Activated T-cell treated with anti-CD3 and anti-CD28 coated beads, Interleukin-2, amount 50 U/mL, for 4 hours (primary cell): ENCODE measurements at regions not wholly inside any gene's neighbourhood (a gene's known extent, or its start where the extent isn't known, plus 50 kb on each side); places are given as distances from the start of the nearest gene placed in this dataset.

ENCODE experiments used
- ATAC-seq, 2 donors: fragments of 200-7000 bp; cut with Tn5 transposase; one replicate each; pipeline ENCODE4 v1.10.0; 2021
- DNase-seq: peaks from one replicate; pipeline ENCODE4 v3.0.0-alpha.2; 2020
- H3K27me3 Mint-ChIP-seq: one replicate; pipeline ENCODE4 v1.8.0; 2021; ENCODE audit warnings: low read depth, mixed read lengths
- H3K36me3 Mint-ChIP-seq: one replicate; pipeline ENCODE4 v1.8.0; 2022; ENCODE audit warnings: mixed read lengths; ENCODE audit not compliant: insufficient read depth
- H3K4me1 Mint-ChIP-seq: one replicate; pipeline ENCODE4 v1.8.0; 2021; ENCODE audit warnings: low read depth, mixed read lengths
- H3K4me3 Mint-ChIP-seq: one replicate; pipeline ENCODE4 v1.8.0; 2021; ENCODE audit warnings: mild to moderate bottlenecking, moderate library complexity, mixed read lengths
- H3K9me3 Mint-ChIP-seq: one replicate; pipeline ENCODE4 v1.8.0; 2021; ENCODE audit warnings: mixed read lengths

DNA sequence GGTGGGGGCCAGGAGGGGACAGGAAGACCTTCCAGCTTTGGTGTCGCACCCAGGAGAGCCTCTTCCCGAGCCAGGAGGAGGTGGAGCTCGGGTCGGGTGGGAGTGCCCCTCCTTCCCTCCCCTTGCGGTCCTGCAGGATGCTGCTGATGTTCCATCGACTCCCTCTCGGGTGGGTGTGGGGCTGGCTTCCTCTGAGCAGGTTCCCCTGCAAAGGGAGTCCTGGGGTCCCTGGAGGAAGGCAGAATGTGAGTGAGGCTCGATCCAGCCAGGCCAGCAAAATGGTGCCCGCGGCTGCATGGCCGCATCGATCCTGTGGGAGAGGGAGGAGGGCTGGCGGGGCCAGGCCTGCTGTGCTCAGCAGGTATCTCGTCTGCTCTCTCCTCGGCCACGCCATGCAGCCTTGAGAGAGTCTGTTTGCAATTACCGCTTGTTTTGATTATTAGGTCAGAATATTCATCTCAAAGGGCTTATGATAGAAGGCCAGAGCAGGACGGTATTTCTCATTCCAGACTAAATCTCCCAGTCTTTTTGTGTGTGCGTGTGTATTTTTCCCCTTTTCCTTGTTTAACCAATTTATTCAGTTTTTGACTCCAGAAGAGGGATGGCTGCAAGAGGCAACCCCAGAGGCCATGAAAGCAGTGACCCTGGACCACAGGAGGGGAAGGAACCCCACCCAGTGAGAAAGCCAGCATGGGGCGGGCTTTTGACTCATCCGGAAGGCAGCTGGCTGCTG is 137.3 kb upstream of the ZMIZ1 start:
- no peaks in the 10 kb centered on the region for H3K36me3 Mint-ChIP-seq
- no peaks in the 10 kb centered on the region for H3K27me3 Mint-ChIP-seq
- ATAC-seq (no peak), DNase-seq (no peak)
- H3K9me3 Mint-ChIP-seq: no peaks in the 10 kb centered on the region
- no peaks in the 10 kb centered on the region for H3K4me1 Mint-ChIP-seq
- no peak overlapping the region for H3K4me3 Mint-ChIP-seq

- DNase-seq (no peak), ATAC-seq (no peak)
- Mint-ChIP-seq H3K9me3 (no peaks in the 10 kb centered on the region), H3K4me3 (no peak overlapping the region), H3K36me3 (no peaks in the 10 kb centered on the region), H3K4me1 (no peaks in the 10 kb centered on the region), H3K27me3 (no peaks in the 10 kb centered on the region)
These were observed 136.7 kb upstream of the ZMIZ1 start for GRCh38 chr10:78932054-78932386.

- Mint-ChIP-seq H3K4me1 (no peaks in the 10 kb centered on the region), H3K27me3 (no peaks in the 10 kb centered on the region), H3K36me3 (no peaks in the 10 kb centered on the region), H3K4me3 (no peak overlapping the region), H3K9me3 (no peaks in the 10 kb centered on the region)
- DNase-seq: no peak
- ATAC-seq: no peak
These were observed 135.9 kb upstream of the ZMIZ1 start for GRCh38 chr10:78932861-78933260.

GRCh38 chr10:78933828-78934531 is 134.8 kb upstream of the ZMIZ1 start:
- DNase-seq (no peak), ATAC-seq (no peak)
- no peaks in the 10 kb centered on the region for H3K9me3 Mint-ChIP-seq
- H3K4me3 Mint-ChIP-seq: no peak overlapping the region
- H3K4me1 Mint-ChIP-seq: no peaks in the 10 kb centered on the region
- no peaks in the 10 kb centered on the region for H3K27me3 Mint-ChIP-seq
- H3K36me3 Mint-ChIP-seq: no peaks in the 10 kb centered on the region

- ATAC-seq: no peak
- H3K4me3 Mint-ChIP-seq: no peak overlapping the region
- H3K27me3 Mint-ChIP-seq: no peaks in the 10 kb centered on the region
- DNase-seq: no peak
- no peaks in the 10 kb centered on the region for H3K36me3 Mint-ChIP-seq
- H3K9me3 Mint-ChIP-seq: no peaks in the 10 kb centered on the region
- no peaks in the 10 kb centered on the region for H3K4me1 Mint-ChIP-seq
These were observed 134.3 kb upstream of the ZMIZ1 start for GRCh38 chr10:78934532-78934898.

DNA sequence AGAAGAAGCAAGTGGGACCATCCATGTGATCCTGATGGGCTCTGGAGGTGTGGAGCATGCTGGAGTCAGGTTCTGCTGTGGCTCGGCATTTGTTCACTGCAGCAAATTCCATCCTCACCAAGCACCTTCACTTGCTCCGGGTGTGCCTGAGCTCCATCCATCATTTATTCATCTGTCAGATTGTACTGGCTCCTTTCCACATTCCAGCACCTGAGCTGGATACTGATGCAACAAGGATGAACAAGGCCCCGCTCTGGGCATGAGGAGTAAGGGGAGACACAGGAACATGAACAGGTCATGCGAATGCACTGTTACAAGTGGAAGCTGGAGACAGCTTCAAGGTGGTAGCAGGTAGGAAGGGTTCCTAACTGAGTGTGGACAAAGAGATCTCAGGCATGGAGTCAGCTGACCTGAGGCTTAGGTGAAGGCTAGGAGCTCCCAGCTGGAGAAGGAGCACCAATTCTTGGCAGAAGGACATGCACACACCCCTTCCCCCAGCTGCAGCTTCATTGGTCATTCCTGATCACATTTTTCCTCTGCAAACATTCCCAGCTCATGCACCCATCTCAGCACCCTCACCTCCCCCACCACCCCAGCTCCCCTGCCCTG is 133.7 kb upstream of the ZMIZ1 start:
- Mint-ChIP-seq H3K27me3 (no peaks in the 10 kb centered on the region), H3K36me3 (no peaks in the 10 kb centered on the region), H3K4me3 (no peak overlapping the region), H3K4me1 (no peaks in the 10 kb centered on the region), H3K9me3 (no peaks in the 10 kb centered on the region)
- ATAC-seq: no peak
- no peak for DNase-seq

GRCh38 chr10:78935697-78936407 is 132.9 kb upstream of the ZMIZ1 start:
- Mint-ChIP-seq H3K4me1 (no peaks in the 10 kb centered on the region), H3K4me3 (no peak overlapping the region)

GRCh38 chr10:78936412-78937342 is 132.1 kb upstream of the ZMIZ1 start:
- Mint-ChIP-seq H3K4me1 (no peaks in the 10 kb centered on the region), H3K9me3 (no peaks in the 10 kb centered on the region), H3K27me3 (no peaks in the 10 kb centered on the region), H3K36me3 (no peaks in the 10 kb centered on the region), H3K4me3 (no peak overlapping the region)
- ATAC-seq (no peak), DNase-seq (no peak)

More at GRCh38 chr10:78935697-78936407, 132.9 kb upstream of the ZMIZ1 start:
- Mint-ChIP-seq H3K36me3 (no peaks in the 10 kb centered on the region), H3K27me3 (no peaks in the 10 kb centered on the region), H3K9me3 (no peaks in the 10 kb centered on the region)
- no peak for DNase-seq
- no peak for ATAC-seq

GRCh38 chr10:78937393-78937792 is 131.4 kb upstream of the ZMIZ1 start:
- no peaks in the 10 kb centered on the region for H3K27me3 Mint-ChIP-seq
- H3K36me3 Mint-ChIP-seq: no peaks in the 10 kb centered on the region
- ATAC-seq: no peak
- DNase-seq: no peak
- H3K4me1 Mint-ChIP-seq: no peaks in the 10 kb centered on the region
- no peaks in the 10 kb centered on the region for H3K9me3 Mint-ChIP-seq
- H3K4me3 Mint-ChIP-seq: no peak overlapping the region

DNA sequence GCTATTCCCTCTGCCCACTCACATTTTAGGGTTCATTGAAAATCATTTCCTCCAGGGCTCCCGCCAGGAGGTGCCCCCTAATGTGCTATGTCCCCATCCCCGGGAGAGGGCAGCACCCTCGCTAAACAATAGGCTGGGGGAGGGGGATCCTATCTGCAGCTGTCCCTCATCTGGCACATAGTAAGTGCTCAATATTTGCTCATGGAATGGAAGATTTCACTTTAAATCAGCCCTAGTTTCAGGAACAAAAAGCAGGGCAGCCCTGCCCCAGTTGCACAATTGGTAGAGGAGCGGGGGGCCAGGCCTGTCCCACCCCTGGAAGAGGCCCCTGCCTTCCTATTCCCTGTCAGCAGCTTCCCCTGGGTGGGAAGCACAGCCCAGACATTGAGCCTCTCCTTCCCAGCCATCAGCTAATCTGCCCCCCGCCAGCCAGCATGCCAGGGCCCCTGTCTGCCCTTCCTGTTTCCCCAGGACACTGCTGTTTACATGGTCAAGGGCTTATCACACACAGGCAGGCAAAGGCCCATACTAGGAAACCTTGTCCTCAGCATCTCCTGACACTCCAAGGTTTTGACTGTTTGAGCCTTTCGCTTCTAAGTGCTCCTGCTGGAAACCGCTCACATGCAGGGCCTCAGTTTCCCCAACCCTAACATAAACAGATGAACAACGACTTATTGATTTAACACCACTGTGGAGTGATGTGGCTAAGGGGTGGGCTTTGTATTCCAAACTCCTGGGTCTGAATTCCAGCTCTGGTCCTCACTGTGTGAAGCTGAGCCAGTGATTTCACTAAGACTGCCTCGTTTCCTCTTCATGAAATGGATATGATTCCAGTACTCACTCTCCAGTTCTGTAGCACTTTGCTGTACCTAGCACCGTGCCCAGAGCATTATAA is 130.7 kb upstream of the ZMIZ1 start:
- Mint-ChIP-seq H3K4me1 (no peaks in the 10 kb centered on the region), H3K27me3 (no peaks in the 10 kb centered on the region), H3K9me3 (peaks cover 5% of the 10 kb centered on the region), H3K36me3 (peaks cover 4% of the 10 kb centered on the region), H3K4me3 (no peak overlapping the region)
- ATAC-seq (no peak), DNase-seq (no peak)

- ATAC-seq: no peak
These were observed 129.8 kb upstream of the ZMIZ1 start for GRCh38 chr10:78938695-78939672.

DNA sequence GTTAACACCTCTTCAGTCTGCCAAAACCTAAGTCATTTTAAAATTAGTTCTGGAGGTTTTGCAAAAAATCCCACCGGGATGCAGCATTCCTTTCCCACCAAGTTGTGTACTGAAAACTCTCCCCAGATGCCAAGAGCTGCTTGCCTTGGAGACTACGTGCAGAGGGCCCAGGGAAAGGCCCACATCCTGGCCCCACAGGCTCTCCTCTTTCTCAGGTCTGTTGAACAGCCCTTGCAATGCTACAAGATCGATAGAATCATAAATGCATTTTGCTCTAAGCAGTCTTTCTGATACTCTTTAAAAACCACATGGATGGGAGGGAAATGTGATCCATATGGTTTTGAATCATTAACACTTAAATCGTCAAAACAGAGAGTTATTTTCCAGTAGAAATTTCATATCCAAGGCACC is 126.7 kb upstream of the ZMIZ1 start:
- H3K36me3 Mint-ChIP-seq: peaks cover 5% of the 10 kb centered on the region
- no peak overlapping the region for H3K4me3 Mint-ChIP-seq
- peaks cover 17% of the 10 kb centered on the region for H3K4me1 Mint-ChIP-seq
- peaks cover 5% of the 10 kb centered on the region for H3K9me3 Mint-ChIP-seq
- no peak for ATAC-seq
- H3K27me3 Mint-ChIP-seq: no peaks in the 10 kb centered on the region
- DNase-seq: no peak

More at GRCh38 chr10:78938695-78939672, 129.8 kb upstream of the ZMIZ1 start:
- Mint-ChIP-seq H3K4me3 (no peak overlapping the region), H3K36me3 (peaks cover 5% of the 10 kb centered on the region), H3K27me3 (no peaks in the 10 kb centered on the region), H3K4me1 (peaks cover 3% of the 10 kb centered on the region), H3K9me3 (peaks cover 5% of the 10 kb centered on the region)
- DNase-seq: no peak
